Adrenal gland (tissue), 9 donors: ENCODE measurements at regions not wholly inside any gene's neighbourhood (a gene's known extent, or its start where the extent isn't known, plus 50 kb on each side); places are given as distances from the start of the nearest gene placed in this dataset.

ENCODE experiments used
- DNase-seq, 7 donors: peaks; one replicate each; pipeline ENCODE4 v3.0.0-alpha.2; 2019 to 2020
- H3K27ac ChIP-seq, 5 donors: fragments of 200-600 bp; sonication (generic) in 4 of 5; 1 replicate in 3 of 5; 2 replicates in 2 of 5; pipeline versions ENCODE4 v1.5.1 to v1.8.0; 2016 to 2020; ENCODE audit warnings: mild to moderate bottlenecking in 1 of 5
- H3K27me3 ChIP-seq: fragments of 200-600 bp; 2 replicates; pipeline ENCODE4 v1.8.0; 2021
- H3K36me3 ChIP-seq, 2 donors: fragments of 200-600 bp; replicated peaks in 1 of 2; 1 replicate in 1 of 2; 2 replicates in 1 of 2; pipeline versions ENCODE4 v1.5.1 to v1.8.0; 2018 to 2022
- H3K4me1 ChIP-seq, 2 donors: fragments of 200-600 bp; replicated peaks in 1 of 2; 1 replicate in 1 of 2; 2 replicates in 1 of 2; pipeline versions ENCODE4 v1.5.1 to v1.8.0; 2018 to 2021
- H3K4me3 ChIP-seq, 4 donors: fragments of 200-600 bp; sonication (generic) in 3 of 4; one replicate each; pipeline ENCODE4 v1.5.1; 2016 to 2018
- H3K9me3 ChIP-seq, 3 donors: fragments of 200-600 bp; sonication (generic) in 1 of 3; replicated peaks in 1 of 3; 1 replicate in 2 of 3; 2 replicates in 1 of 3; pipeline versions ENCODE4 v1.5.1 to v1.8.0; 2016 to 2021
- POLR2A ChIP-seq, 2 donors: fragments of 450-650 bp; IDR thresholded peaks; one replicate each; pipeline ENCODE4 v1.6.1; 2017; ENCODE audit warnings: antibody characterized with exemption in 2 of 2, mild to moderate bottlenecking in 2 of 2, moderate library complexity in 1 of 2
- WGBS, 4 donors: extraction: QIAGEN DNeasy Blood & Tissue Kit in 2 of 4; methylation state at CpG; one replicate each; pipeline versions ENCODE4 v1.1.5 to v1.1.7; 2013 to 2017; 5-methylcytosine and 5-hydroxymethylcytosine counted together
- intact Hi-C, 2 donors: fragments of 100-400 bp; cut with DNase I; formaldehyde crosslinking; loops; one replicate each; pipeline versions ENCODE4 v1.14.1 to v1.15.0; 2022 to 2023
- TF ChIP-seq, protein P1 (sequence below), 6 experiments: fragments of 450-650 bp in 4 of 6; fragments of 200-600 bp in 2 of 6; sonication (generic) in 1 of 6; IDR thresholded peaks; 1 replicate in 5 of 6; 2 replicates in 1 of 6; pipeline versions ENCODE4 v1.5.1 to v1.8.0; 2016 to 2021; ENCODE audit warnings: antibody characterized with exemption in 6 of 6, mild to moderate bottlenecking in 2 of 6, moderate library complexity in 1 of 6
- donor health status: healthy with polysubstance abuse.
- donor health status: Bipolar disorder and iron deficiency.
- donor health status: DM: yes; HTN: yes; CAD: no.
- donor health status: DM: no; HTN: no; CAD: no.
- donor health status: DM: no; HTN: no; CAD: no.

GRCh38 chr13:44107357-44108121 is 227.8 kb downstream of the LACC1 start:
- Histone ChIP-seq H3K9me3 (no peaks in the 10 kb centered on the region), H3K27ac (peak overlapping the region in 1 of 5 donors; percentile 10)

DNA sequence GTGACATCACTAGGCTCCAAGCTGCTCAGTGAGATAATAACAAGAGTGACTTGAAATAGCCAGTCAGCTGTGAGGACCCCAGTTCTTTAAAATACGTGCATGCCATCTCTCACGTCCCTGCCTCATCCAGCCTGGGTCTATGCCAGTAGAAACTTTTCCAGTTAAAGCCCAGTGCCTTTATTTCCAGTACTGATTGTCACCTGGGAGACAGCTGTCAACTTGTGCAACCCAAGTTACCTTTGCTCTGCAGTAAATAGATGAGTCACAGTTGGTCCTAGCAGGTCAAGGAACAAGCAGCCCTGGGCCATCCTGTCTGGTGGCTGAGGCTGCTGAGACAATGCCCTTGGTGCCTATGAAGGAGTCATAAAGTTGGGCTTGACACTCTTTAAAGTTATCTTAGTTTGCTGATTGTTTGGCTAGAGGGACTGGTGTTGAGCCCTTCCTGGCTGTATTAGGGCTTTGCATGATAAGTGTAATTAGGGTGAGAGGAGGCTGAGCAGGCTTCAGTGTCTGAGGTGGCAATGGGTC is 228.7 kb downstream of the LACC1 start:
- Histone ChIP-seq H3K4me3 (no peak overlapping the region), H3K9me3 (no peaks in the 10 kb centered on the region), H3K27ac (peak overlapping the region in 1 of 5 donors; percentile 10), H3K27me3 (no peaks in the 10 kb centered on the region), H3K36me3 (no peaks in the 10 kb centered on the region), H3K4me1 (peaks cover 0 to 3% of the 10 kb centered on the region in 2 donors)
- DNase-seq, result peak in 5 of 7 donors; percentile 27 to 82 (median 59)
- intact Hi-C loops, result no loop called here
- WGBS, 4 donors, result 58 to 73% (median 69%) methylated on average over 2 of the region's 2 CpGs
- TF ChIP-seq, protein P1, sequence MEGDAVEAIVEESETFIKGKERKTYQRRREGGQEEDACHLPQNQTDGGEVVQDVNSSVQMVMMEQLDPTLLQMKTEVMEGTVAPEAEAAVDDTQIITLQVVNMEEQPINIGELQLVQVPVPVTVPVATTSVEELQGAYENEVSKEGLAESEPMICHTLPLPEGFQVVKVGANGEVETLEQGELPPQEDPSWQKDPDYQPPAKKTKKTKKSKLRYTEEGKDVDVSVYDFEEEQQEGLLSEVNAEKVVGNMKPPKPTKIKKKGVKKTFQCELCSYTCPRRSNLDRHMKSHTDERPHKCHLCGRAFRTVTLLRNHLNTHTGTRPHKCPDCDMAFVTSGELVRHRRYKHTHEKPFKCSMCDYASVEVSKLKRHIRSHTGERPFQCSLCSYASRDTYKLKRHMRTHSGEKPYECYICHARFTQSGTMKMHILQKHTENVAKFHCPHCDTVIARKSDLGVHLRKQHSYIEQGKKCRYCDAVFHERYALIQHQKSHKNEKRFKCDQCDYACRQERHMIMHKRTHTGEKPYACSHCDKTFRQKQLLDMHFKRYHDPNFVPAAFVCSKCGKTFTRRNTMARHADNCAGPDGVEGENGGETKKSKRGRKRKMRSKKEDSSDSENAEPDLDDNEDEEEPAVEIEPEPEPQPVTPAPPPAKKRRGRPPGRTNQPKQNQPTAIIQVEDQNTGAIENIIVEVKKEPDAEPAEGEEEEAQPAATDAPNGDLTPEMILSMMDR (IDR thresholded peaks at IDR 0.05), result no peak
- TF ChIP-seq POLR2A (IDR thresholded peaks at IDR 0.05), result no peak

More at GRCh38 chr13:44107357-44108121, 227.8 kb downstream of the LACC1 start:
- 75 to 83% (median 78%) methylated on average over 10 of the region's 10 CpGs for WGBS, 4 donors
- H3K4me3 ChIP-seq, result no peak overlapping the region
- H3K36me3 ChIP-seq, result no peaks in the 10 kb centered on the region
- intact Hi-C loops, result no loop called here
- no peak for TF ChIP-seq POLR2A (IDR thresholded peaks at IDR 0.05)
- TF ChIP-seq, protein P1 (IDR thresholded peaks at IDR 0.05), result no peak
- DNase-seq, result no peak
- H3K27me3 ChIP-seq, result no peaks in the 10 kb centered on the region
- peaks cover 0 to 3% of the 10 kb centered on the region in 2 donors for H3K4me1 ChIP-seq

DNA sequence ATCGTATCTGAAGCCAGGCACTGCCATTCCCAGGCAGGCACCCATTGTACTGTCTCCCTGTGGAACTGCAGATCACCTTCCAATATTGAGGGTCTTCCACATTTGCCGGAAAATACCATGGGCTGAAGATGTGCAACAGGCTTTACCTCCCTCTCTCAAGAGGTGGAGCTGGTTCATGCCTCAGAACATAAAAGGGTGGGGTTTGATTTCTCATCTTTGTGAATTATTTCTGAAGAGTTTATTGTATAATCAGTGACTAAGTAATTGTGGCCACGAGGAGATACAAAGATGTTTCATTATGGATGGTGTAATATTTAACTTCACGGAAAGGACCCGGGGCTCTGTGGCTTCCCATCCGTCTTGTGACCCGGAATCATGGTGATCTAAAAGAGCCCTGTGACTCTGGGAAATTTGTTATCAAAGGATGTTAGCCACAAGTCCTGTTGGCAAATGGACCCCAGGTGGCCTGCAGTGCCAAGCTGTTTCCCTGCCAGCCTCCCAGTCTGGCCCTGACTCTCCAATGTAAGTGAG is 230.5 kb downstream of the LACC1 start:
- DNase-seq, result no peak
- peaks cover 0 to 3% of the 10 kb centered on the region in 2 donors for H3K4me1 ChIP-seq
- no peak for TF ChIP-seq POLR2A (IDR thresholded peaks at IDR 0.05)
- TF ChIP-seq, protein P1 (IDR thresholded peaks at IDR 0.05), result no peak
- H3K9me3 ChIP-seq, result no peaks in the 10 kb centered on the region
- 74 to 79% (median 76%) methylated on average over 7 of the region's 7 CpGs for WGBS, 4 donors
- H3K36me3 ChIP-seq, result no peaks in the 10 kb centered on the region
- no peaks in the 10 kb centered on the region for H3K27me3 ChIP-seq
- intact Hi-C loops, result no loop called here
- H3K27ac ChIP-seq, result no peak overlapping the region
- H3K4me3 ChIP-seq, result no peak overlapping the region

GRCh38 chr13:44111701-44112100 is 232.0 kb downstream of the LACC1 start:
- no peaks in the 10 kb centered on the region for H3K36me3 ChIP-seq
- no peak overlapping the region for H3K4me3 ChIP-seq
- no peaks in the 10 kb centered on the region for H3K9me3 ChIP-seq
- peaks cover 0 to 3% of the 10 kb centered on the region in 2 donors for H3K4me1 ChIP-seq
- DNase-seq, result no peak
- WGBS, 4 donors, result 70 to 79% (median 73%) methylated on average over 3 of the region's 3 CpGs
- TF ChIP-seq, protein P1 (IDR thresholded peaks at IDR 0.05), result no peak
- TF ChIP-seq POLR2A (IDR thresholded peaks at IDR 0.05), result no peak
- H3K27ac ChIP-seq, result no peak overlapping the region
- no peaks in the 10 kb centered on the region for H3K27me3 ChIP-seq
- intact Hi-C loops, result no loop called here
